ENCODE measurements at regions not wholly inside any gene's neighbourhood (a gene's known extent, or its start where the extent isn't known, plus 50 kb on each side); places are given as distances from the start of the nearest gene placed in this dataset.

GRCh38 chr17:72592967-72593325, 472.1 kb downstream of the SOX9 start:
- DNase-seq (ENCODE audit: low spot score) (no peak), FAIRE-seq (no peak)

- FAIRE-seq: no peak
These were observed 473.4 kb downstream of the SOX9 start for GRCh38 chr17:72594248-72594647.

More at GRCh38 chr17:72594248-72594647, 473.4 kb downstream of the SOX9 start:
- DNase-seq (ENCODE audit: low spot score): no peak
